PC-9 (cell line): ENCODE measurements at regions not wholly inside any gene's neighbourhood (a gene's known extent, or its start where the extent isn't known, plus 50 kb on each side); places are given as distances from the start of the nearest gene placed in this dataset.

ENCODE experiments used
- BruUV-seq: library from RNA; stranded (reverse); fragments of 400-500 nt; replicated peaks from 2 replicates; lab custom pipeline; 2021; lab: Mats Ljungman, UMichigan
- CTCF ChIA-PET: fragments of 300-600 bp; sonication (Branson Sonifier 250); formaldehyde crosslinking; loops from one replicate; lab custom pipeline; 2022; ENCODE audit warnings: antibody characterized with exemption; lab: Charles Lee
- POLR2A ChIA-PET: fragments of 300-600 bp; sonication (Branson Sonifier 250); formaldehyde crosslinking; loops from one replicate; lab custom pipeline; 2022; ENCODE audit warnings: antibody characterized with exemption; ENCODE audit not compliant: unreplicated experiment; lab: Charles Lee
- DNase-seq, 2 experiments: peaks; one replicate each; pipeline versions ENCODE4 v3.0.0 to v3.0.0-alpha.2; 2015 to 2022; ENCODE audit warnings: mixed read lengths in 1 of 2
- H2AFZ ChIP-seq: fragments of 200-600 bp; sonication (generic); 2 replicates; pipeline ENCODE4 v1.8.1; 2017; ENCODE audit warnings: antibody characterized with exemption
- H3F3A ChIP-seq: fragments of 200-600 bp; sonication (generic); 2 replicates; pipeline ENCODE4 v1.8.1; 2017; ENCODE audit warnings: antibody characterized with exemption, mild to moderate bottlenecking, low read depth; ENCODE audit not compliant: insufficient read depth
- H3K27ac ChIP-seq: fragments of 200-600 bp; sonication (generic); 2 replicates; pipeline ENCODE4 v1.6.1; 2016; ENCODE audit warnings: mixed run types
- H3K27me3 ChIP-seq: fragments of 200-600 bp; sonication (generic); 2 replicates; pipeline ENCODE4 v1.6.1; 2016; ENCODE audit warnings: low read depth, mixed run types; ENCODE audit not compliant: insufficient read depth
- H3K36me3 ChIP-seq: fragments of 200-600 bp; sonication (generic); 2 replicates; pipeline ENCODE4 v1.6.1; 2016; ENCODE audit warnings: low read depth, mixed run types
- H3K4me1 ChIP-seq: fragments of 200-600 bp; sonication (generic); replicated peaks from 2 replicates; pipeline ENCODE4 v1.6.1; 2016; ENCODE audit warnings: mixed run types; ENCODE audit not compliant: insufficient read depth
- H3K4me2 ChIP-seq: fragments of 200-600 bp; sonication (generic); 2 replicates; pipeline ENCODE4 v1.6.1; 2017; ENCODE audit warnings: mixed run types
- H3K4me3 ChIP-seq: fragments of 200-600 bp; sonication (generic); 2 replicates; pipeline ENCODE4 v1.6.1; 2016; ENCODE audit warnings: mixed run types
- H3K79me2 ChIP-seq: fragments of 200-600 bp; sonication (generic); 2 replicates; pipeline ENCODE4 v1.6.1; 2017; ENCODE audit warnings: low read depth, mixed run types
- H3K9me2 ChIP-seq: fragments of 200-600 bp; sonication (generic); 2 replicates; pipeline ENCODE4 v1.8.1; 2017; ENCODE audit warnings: mild to moderate bottlenecking; ENCODE audit not compliant: insufficient read depth
- H3K9me3 ChIP-seq: fragments of 200-600 bp; sonication (generic); 2 replicates; pipeline ENCODE4 v1.8.1; 2016; ENCODE audit warnings: low read depth; ENCODE audit not compliant: insufficient read depth
- H4K20me1 ChIP-seq: fragments of 200-600 bp; sonication (generic); 2 replicates; pipeline ENCODE4 v1.8.1; 2017; ENCODE audit not compliant: insufficient read depth
- CTCF ChIP-seq: fragments of 200-600 bp; sonication (generic); conservative IDR thresholded peaks from 2 replicates; pipeline ENCODE4 v1.6.1; 2017; ENCODE audit warnings: mixed run types, antibody characterized with exemption, mild to moderate bottlenecking, moderate library complexity
- EZH2 ChIP-seq: fragments of 200-600 bp; sonication (generic); IDR thresholded peaks from 2 replicates; pipeline ENCODE4 v1.8.0; 2017; ENCODE audit warnings: antibody characterized with exemption, low read depth
- intact Hi-C: fragments of 100-400 bp; cut with micrococcal nuclease; formaldehyde crosslinking; loops from one replicate; pipeline ENCODE4 v1.10.0; 2022; ENCODE audit not compliant: unreplicated experiment

GRCh38 chr11:39806652-39807051, 1652.8 kb downstream of the LRRC4C start:
- H3K27ac ChIP-seq = no peak overlapping the region
- TF ChIP-seq EZH2 (no peak), CTCF (no peak)
- no peaks in the 10 kb centered on the region for H3K79me2 ChIP-seq
- no peaks in the 10 kb centered on the region for H3F3A ChIP-seq
- POLR2A ChIA-PET = no interaction called here
- H3K9me2 ChIP-seq = no peaks in the 10 kb centered on the region
- DNase-seq = no peak
- no TSS peak for BruUV-seq
- no peaks in the 10 kb centered on the region for H3K36me3 ChIP-seq
- H3K9me3 ChIP-seq = no peaks in the 10 kb centered on the region
- H2AFZ ChIP-seq = no peak overlapping the region
- CTCF ChIA-PET = no interaction called here
- H3K4me2 ChIP-seq = no peak overlapping the region
- H3K4me1 ChIP-seq = no peaks in the 10 kb centered on the region
- H3K4me3 ChIP-seq = no peak overlapping the region
- intact Hi-C loops = no loop called here
- H4K20me1 ChIP-seq = no peaks in the 10 kb centered on the region
- H3K27me3 ChIP-seq = no peaks in the 10 kb centered on the region

GRCh38 chr11:39804271-39804670, 1655.2 kb downstream of the LRRC4C start:
- Histone ChIP-seq H3K4me1 (no peaks in the 10 kb centered on the region), H3K4me2 (no peak overlapping the region), H3F3A (no peaks in the 10 kb centered on the region), H3K27me3 (no peaks in the 10 kb centered on the region), H3K27ac (no peak overlapping the region), H3K36me3 (no peaks in the 10 kb centered on the region), H2AFZ (no peak overlapping the region), H3K79me2 (no peaks in the 10 kb centered on the region), H3K9me2 (no peaks in the 10 kb centered on the region), H3K4me3 (no peak overlapping the region), H4K20me1 (no peaks in the 10 kb centered on the region), H3K9me3 (no peaks in the 10 kb centered on the region)
- intact Hi-C loops = no loop called here
- POLR2A ChIA-PET = no interaction called here
- DNase-seq = no peak
- CTCF ChIA-PET = no interaction called here
- BruUV-seq = no TSS peak
- no peak for TF ChIP-seq EZH2
- TF ChIP-seq CTCF = no peak

GRCh38 chr11:39786682-39787081, 1672.8 kb downstream of the LRRC4C start:
- BruUV-seq = no TSS peak
- POLR2A ChIA-PET = no interaction called here

More at GRCh38 chr11:39786682-39787081, 1672.8 kb downstream of the LRRC4C start:
- no peaks in the 10 kb centered on the region for H3K79me2 ChIP-seq
- intact Hi-C loops = no loop called here
- H3F3A ChIP-seq = no peaks in the 10 kb centered on the region
- H4K20me1 ChIP-seq = no peaks in the 10 kb centered on the region; the same call in none of the 2 replicates
- H3K9me2 ChIP-seq = no peaks in the 10 kb centered on the region
- no peak for DNase-seq
- no peak overlapping the region for H2AFZ ChIP-seq
- no peak overlapping the region for H3K4me3 ChIP-seq
- H3K4me1 ChIP-seq = no peaks in the 10 kb centered on the region
- H3K4me2 ChIP-seq = no peak overlapping the region
- H3K27me3 ChIP-seq = peaks cover 6% of the 10 kb centered on the region; the same call in 1 of the 2 replicates
- no peaks in the 10 kb centered on the region for H3K36me3 ChIP-seq
- H3K9me3 ChIP-seq = no peaks in the 10 kb centered on the region
- TF ChIP-seq CTCF = no peak
- no peak for TF ChIP-seq EZH2
- no peak overlapping the region for H3K27ac ChIP-seq
- CTCF ChIA-PET = no interaction called here
